Endothelial cell (in vitro differentiated cells): ENCODE measurements at regions not wholly inside any gene's neighbourhood (a gene's known extent, or its start where the extent isn't known, plus 50 kb on each side); places are given as distances from the start of the nearest gene placed in this dataset.

Source experiments
- DNase-seq: peaks from one replicate; pipeline ENCODE4 v3.0.0; 2021; ENCODE audit warnings: low spot score
- H3K27ac Mint-ChIP-seq: one replicate; pipeline ENCODE4 v1.8.0; 2021; ENCODE audit warnings: mixed read lengths, inconsistent platforms; ENCODE audit not compliant: unreplicated experiment
- H3K27me3 Mint-ChIP-seq: one replicate; pipeline ENCODE4 v1.8.0; 2021; ENCODE audit warnings: mild to moderate bottlenecking, moderate library complexity, mixed read lengths, inconsistent platforms; ENCODE audit not compliant: unreplicated experiment
- H3K36me3 Mint-ChIP-seq: one replicate; pipeline ENCODE4 v1.8.0; 2021; ENCODE audit warnings: mild to moderate bottlenecking, low read depth, mixed read lengths, inconsistent platforms; ENCODE audit not compliant: unreplicated experiment
- H3K4me1 Mint-ChIP-seq: one replicate; pipeline ENCODE4 v1.8.0; 2021; ENCODE audit warnings: mild to moderate bottlenecking, mixed read lengths, inconsistent platforms; ENCODE audit not compliant: unreplicated experiment
- H3K4me3 Mint-ChIP-seq: one replicate; pipeline ENCODE4 v1.8.0; 2021; ENCODE audit warnings: mild to moderate bottlenecking, mixed read lengths, inconsistent platforms; ENCODE audit not compliant: unreplicated experiment
- H3K9me3 Mint-ChIP-seq: one replicate; pipeline ENCODE4 v1.8.0; 2021; ENCODE audit warnings: mixed read lengths, inconsistent platforms; ENCODE audit not compliant: unreplicated experiment
- CTCF ChIP-seq: fragments of 200-600 bp; sonication (generic); IDR thresholded peaks from one replicate; pipeline ENCODE4 v1.5.0; 2021; ENCODE audit warnings: antibody characterized with exemption; ENCODE audit not compliant: unreplicated experiment

DNA sequence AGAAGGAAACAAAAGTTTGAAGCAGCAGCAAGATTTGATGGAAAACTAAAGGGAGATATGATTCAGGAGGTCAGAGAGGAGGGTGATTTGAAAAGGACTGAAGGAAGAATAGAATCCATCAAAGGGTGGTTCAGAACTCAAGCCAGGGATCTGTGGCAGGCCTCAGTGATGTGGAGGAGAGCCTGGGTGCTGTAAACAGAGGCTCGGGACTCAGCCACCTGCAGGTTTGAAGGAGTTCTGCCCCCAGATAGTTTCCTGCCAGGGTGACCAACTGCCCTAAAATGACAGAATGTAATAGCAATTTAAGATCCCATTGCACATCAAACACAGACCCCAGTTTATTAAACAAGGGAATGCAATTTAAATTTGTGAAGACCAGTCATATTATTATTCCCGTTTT lies 204.0 kb upstream of the FAT1 start:
- H3K27ac Mint-ChIP-seq = no peak overlapping the region
- H3K4me3 Mint-ChIP-seq = no peak overlapping the region
- no peaks in the 10 kb centered on the region for H3K27me3 Mint-ChIP-seq
- TF ChIP-seq CTCF = no peak
- no peak for DNase-seq
- no peaks in the 10 kb centered on the region for H3K9me3 Mint-ChIP-seq
- no peaks in the 10 kb centered on the region for H3K36me3 Mint-ChIP-seq
- no peaks in the 10 kb centered on the region for H3K4me1 Mint-ChIP-seq

GRCh38 chr4:186930024-186930423 lies 206.4 kb upstream of the FAT1 start:
- no peaks in the 10 kb centered on the region for H3K36me3 Mint-ChIP-seq
- no peaks in the 10 kb centered on the region for H3K4me1 Mint-ChIP-seq
- H3K27ac Mint-ChIP-seq = no peak overlapping the region
- no peak for DNase-seq
- H3K9me3 Mint-ChIP-seq = no peaks in the 10 kb centered on the region
- no peak overlapping the region for H3K4me3 Mint-ChIP-seq
- no peaks in the 10 kb centered on the region for H3K27me3 Mint-ChIP-seq
- TF ChIP-seq CTCF = no peak

GRCh38 chr4:186931519-186931918 lies 207.9 kb upstream of the FAT1 start:
- no peak for TF ChIP-seq CTCF
- H3K4me3 Mint-ChIP-seq = no peak overlapping the region
- H3K27ac Mint-ChIP-seq = no peak overlapping the region
- H3K36me3 Mint-ChIP-seq = no peaks in the 10 kb centered on the region
- DNase-seq = no peak
- H3K27me3 Mint-ChIP-seq = no peaks in the 10 kb centered on the region
- peaks cover 5% of the 10 kb centered on the region for H3K4me1 Mint-ChIP-seq
- no peaks in the 10 kb centered on the region for H3K9me3 Mint-ChIP-seq

DNA sequence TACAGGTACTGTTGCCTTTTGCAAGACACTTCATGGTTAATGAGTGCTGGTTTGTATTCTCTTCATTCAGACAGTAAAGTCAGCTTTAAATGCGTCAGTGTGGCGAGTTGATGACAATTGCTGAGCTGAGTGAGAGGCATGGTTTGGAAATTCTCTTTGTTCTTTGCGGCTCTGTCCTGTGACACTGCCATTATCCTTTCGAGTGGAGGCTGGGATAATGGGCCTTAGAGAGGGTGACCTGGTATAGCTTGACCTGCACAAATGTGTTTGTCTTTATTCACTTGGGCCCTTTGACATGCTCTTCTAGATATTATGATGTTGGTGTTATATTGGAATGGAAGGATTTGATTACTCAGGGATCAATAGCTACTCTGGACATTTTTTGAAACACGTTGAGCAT lies 208.5 kb upstream of the FAT1 start:
- H3K36me3 Mint-ChIP-seq = no peaks in the 10 kb centered on the region
- TF ChIP-seq CTCF = no peak
- no peaks in the 10 kb centered on the region for H3K9me3 Mint-ChIP-seq

GRCh38 chr4:186932631-186933187 lies 209.1 kb upstream of the FAT1 start:
- TF ChIP-seq CTCF = no peak
- no peaks in the 10 kb centered on the region for H3K27me3 Mint-ChIP-seq

More for the DNA sequence above, 208.5 kb upstream of the FAT1 start:
- H3K4me1 Mint-ChIP-seq = peaks cover 10% of the 10 kb centered on the region
- DNase-seq = no peak
- H3K4me3 Mint-ChIP-seq = no peak overlapping the region
- H3K27me3 Mint-ChIP-seq = no peaks in the 10 kb centered on the region
- H3K27ac Mint-ChIP-seq = no peak overlapping the region

More at GRCh38 chr4:186932631-186933187, 209.1 kb upstream of the FAT1 start:
- Mint-ChIP-seq H3K36me3 (no peaks in the 10 kb centered on the region), H3K9me3 (no peaks in the 10 kb centered on the region), H3K4me1 (peaks cover 10% of the 10 kb centered on the region), H3K27ac (no peak overlapping the region), H3K4me3 (no peak overlapping the region)
- DNase-seq = no peak
